ENCODE measurements at regions not wholly inside any gene's neighbourhood (a gene's known extent, or its start where the extent isn't known, plus 50 kb on each side); places are given as distances from the start of the nearest gene placed in this dataset.

DNA sequence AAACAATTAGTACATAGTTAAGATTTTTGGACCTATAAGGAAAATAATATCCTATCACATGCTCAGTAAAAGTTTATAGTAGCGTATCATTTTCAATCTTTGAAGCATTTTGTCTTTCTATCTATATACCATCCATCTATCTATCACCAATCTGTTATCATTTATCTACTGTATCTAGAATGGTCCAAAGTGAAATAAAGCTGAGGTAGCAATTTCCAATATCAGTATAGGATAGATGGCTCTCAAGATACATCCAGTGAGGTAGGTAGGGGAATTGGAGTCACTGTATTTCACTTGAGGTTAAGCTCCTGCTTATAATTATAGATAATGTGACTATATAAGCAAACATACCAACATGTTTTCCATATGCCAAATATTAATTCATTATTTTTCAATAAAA lies 889.1 kb upstream of the CTNND2 start:
- TF ChIP-seq, protein P1, sequence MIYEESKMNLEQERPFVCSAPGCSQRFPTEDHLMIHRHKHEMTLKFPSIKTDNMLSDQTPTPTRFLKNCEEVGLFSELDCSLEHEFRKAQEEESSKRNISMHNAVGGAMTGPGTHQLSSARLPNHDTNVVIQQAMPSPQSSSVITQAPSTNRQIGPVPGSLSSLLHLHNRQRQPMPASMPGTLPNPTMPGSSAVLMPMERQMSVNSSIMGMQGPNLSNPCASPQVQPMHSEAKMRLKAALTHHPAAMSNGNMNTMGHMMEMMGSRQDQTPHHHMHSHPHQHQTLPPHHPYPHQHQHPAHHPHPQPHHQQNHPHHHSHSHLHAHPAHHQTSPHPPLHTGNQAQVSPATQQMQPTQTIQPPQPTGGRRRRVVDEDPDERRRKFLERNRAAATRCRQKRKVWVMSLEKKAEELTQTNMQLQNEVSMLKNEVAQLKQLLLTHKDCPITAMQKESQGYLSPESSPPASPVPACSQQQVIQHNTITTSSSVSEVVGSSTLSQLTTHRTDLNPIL (CRISPR knock-in tag; IDR thresholded peaks at IDR 0.05; ENCODE audit: low read depth), result no peak
- no peak for TF ChIP-seq CSDC2 (CRISPR knock-in tag; IDR thresholded peaks at IDR 0.05)
- TF ChIP-seq, protein P2, sequence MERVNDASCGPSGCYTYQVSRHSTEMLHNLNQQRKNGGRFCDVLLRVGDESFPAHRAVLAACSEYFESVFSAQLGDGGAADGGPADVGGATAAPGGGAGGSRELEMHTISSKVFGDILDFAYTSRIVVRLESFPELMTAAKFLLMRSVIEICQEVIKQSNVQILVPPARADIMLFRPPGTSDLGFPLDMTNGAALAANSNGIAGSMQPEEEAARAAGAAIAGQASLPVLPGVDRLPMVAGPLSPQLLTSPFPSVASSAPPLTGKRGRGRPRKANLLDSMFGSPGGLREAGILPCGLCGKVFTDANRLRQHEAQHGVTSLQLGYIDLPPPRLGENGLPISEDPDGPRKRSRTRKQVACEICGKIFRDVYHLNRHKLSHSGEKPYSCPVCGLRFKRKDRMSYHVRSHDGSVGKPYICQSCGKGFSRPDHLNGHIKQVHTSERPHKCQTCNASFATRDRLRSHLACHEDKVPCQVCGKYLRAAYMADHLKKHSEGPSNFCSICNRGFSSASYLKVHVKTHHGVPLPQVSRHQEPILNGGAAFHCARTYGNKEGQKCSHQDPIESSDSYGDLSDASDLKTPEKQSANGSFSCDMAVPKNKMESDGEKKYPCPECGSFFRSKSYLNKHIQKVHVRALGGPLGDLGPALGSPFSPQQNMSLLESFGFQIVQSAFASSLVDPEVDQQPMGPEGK (CRISPR knock-in tag; IDR thresholded peaks at IDR 0.05; ENCODE audit: borderline replicate concordance), result no peak
- no peak for TF ChIP-seq ZFP3 (CRISPR knock-in tag; IDR thresholded peaks at IDR 0.05)
- no peak for TF ChIP-seq RARB (CRISPR knock-in tag; IDR thresholded peaks at IDR 0.05)
- no peak for TF ChIP-seq ZNF70 (CRISPR knock-in tag; IDR thresholded peaks at IDR 0.05)
- TF ChIP-seq TCF4 (CRISPR knock-in tag; IDR thresholded peaks at IDR 0.05; ENCODE audit: borderline replicate concordance), result no peak
- TF ChIP-seq, protein P3, sequence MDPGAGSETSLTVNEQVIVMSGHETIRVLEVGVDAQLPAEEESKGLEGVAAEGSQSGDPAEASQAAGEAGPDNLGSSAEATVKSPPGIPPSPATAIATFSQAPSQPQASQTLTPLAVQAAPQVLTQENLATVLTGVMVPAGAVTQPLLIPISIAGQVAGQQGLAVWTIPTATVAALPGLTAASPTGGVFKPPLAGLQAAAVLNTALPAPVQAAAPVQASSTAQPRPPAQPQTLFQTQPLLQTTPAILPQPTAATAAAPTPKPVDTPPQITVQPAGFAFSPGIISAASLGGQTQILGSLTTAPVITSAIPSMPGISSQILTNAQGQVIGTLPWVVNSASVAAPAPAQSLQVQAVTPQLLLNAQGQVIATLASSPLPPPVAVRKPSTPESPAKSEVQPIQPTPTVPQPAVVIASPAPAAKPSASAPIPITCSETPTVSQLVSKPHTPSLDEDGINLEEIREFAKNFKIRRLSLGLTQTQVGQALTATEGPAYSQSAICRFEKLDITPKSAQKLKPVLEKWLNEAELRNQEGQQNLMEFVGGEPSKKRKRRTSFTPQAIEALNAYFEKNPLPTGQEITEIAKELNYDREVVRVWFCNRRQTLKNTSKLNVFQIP (CRISPR knock-in tag; IDR thresholded peaks at IDR 0.05; ENCODE audit: borderline replicate concordance, low read depth), result no peak
- no peak for TF ChIP-seq ESRRG (CRISPR knock-in tag; IDR thresholded peaks at IDR 0.05)
- TF ChIP-seq ISL1 (CRISPR knock-in tag; IDR thresholded peaks at IDR 0.05), result no peak
- no peak for TF ChIP-seq ZNF565 (CRISPR knock-in tag; conservative IDR thresholded peaks at IDR 0.05; ENCODE audit: low read depth)
- TF ChIP-seq ZNF8 (CRISPR knock-in tag; IDR thresholded peaks at IDR 0.05), result no peak

Measured in SK-N-SH treated with all-trans-retinoic acid at 6 μM for 48 hours (cell line).